ENCODE measurements at regions not wholly inside any gene's neighbourhood (a gene's known extent, or its start where the extent isn't known, plus 50 kb on each side); places are given as distances from the start of the nearest gene placed in this dataset.
"Not testable (repeated sequence)": the region's sequence is repeated elsewhere in the genome, so short reads cannot be mapped to it uniquely, and the experiment has no call there.

DNA sequence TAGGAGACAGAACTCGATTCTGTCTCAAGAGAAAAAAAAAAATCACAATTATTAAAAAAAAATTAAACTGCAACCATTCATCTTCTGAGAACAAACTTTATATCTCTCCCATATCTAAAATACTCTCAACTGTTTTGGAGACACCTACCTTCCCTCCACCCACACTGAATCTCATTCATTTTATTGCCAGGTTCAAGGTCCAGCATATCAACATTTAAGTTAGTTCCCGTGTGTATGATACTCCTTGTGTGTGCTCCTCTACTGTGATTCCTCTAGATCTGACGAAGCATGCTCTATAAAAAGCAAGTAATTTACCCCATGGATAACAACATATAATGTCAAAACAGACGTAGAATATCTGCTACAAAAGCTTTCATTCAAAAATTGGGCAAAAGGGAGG lies 351.8 kb upstream of the SORCS1 start:
- TF ChIP-seq, protein P1, sequence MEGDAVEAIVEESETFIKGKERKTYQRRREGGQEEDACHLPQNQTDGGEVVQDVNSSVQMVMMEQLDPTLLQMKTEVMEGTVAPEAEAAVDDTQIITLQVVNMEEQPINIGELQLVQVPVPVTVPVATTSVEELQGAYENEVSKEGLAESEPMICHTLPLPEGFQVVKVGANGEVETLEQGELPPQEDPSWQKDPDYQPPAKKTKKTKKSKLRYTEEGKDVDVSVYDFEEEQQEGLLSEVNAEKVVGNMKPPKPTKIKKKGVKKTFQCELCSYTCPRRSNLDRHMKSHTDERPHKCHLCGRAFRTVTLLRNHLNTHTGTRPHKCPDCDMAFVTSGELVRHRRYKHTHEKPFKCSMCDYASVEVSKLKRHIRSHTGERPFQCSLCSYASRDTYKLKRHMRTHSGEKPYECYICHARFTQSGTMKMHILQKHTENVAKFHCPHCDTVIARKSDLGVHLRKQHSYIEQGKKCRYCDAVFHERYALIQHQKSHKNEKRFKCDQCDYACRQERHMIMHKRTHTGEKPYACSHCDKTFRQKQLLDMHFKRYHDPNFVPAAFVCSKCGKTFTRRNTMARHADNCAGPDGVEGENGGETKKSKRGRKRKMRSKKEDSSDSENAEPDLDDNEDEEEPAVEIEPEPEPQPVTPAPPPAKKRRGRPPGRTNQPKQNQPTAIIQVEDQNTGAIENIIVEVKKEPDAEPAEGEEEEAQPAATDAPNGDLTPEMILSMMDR (conservative IDR thresholded peaks at IDR 0.05; ENCODE audit: low read depth, low read length), result no peak
- DNase-seq (ENCODE audit: low read depth), result no peak

DNA sequence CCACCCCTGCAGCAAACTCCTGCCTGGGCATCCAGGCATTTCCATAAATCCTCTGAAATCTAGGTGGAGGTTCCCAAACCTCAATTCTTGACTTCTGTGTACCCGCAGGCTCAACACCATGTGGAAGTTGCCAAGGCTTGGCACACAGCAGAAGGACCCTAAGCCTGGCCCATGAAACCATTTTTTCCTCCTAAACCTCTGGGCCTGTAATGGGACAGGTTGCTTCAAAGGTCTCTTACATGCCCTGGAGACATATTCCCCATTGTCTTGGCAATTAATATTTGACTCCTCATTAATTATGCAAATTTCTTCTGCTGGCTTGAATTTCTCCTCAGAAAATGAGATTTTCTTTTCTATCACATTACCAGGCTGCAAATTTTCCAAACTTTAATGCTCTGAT lies 339.5 kb upstream of the SORCS1 start:
- not testable (repeated sequence) for H3K4me3 ChIP-seq (ENCODE audit: low read depth, low read length); DNase-seq (ENCODE audit: low read depth)

More for the DNA sequence above, 351.8 kb upstream of the SORCS1 start:
- no peak overlapping the region for H3K4me3 ChIP-seq (ENCODE audit: low read depth, low read length)

DNA sequence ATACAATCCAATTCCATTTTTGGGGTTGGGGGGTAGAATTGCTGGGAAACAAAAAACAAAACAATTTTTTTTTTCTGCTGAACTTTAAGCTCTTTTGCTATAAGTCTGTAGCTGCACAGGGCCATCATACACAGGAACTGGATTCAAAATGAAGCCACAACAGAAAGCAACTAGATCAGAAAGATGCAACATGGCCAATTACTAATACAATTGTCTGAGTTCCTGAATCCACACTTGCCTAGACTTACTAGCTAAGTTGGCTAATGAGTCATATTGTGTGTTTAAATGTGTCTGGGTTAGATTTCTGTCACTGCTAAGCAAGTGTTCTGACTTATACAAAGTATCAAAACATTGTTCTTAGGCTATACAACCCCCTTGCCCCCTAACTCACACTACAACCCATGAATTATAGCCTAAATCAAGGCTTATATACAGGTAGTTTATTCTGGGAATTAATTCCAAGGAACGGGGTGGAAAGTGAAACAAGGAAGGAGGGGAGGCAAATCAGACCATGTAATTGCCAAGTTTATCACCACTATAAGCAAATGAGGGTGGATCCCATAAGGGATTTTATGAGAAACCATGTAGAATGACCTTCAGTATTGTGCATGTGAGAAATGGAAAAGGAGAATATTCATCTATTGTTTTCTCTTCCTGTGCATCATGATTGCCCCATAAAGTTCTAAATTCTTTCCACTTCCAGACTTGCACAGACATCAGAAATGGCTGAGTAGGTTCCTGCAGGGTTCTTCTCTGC lies 337.9 kb upstream of the SORCS1 start:
- no peak overlapping the region for H3K4me3 ChIP-seq (ENCODE audit: low read depth, low read length)
- TF ChIP-seq, protein P1 (conservative IDR thresholded peaks at IDR 0.05; ENCODE audit: low read depth, low read length), result no peak
- DNase-seq (ENCODE audit: low read depth), result no peak

DNA sequence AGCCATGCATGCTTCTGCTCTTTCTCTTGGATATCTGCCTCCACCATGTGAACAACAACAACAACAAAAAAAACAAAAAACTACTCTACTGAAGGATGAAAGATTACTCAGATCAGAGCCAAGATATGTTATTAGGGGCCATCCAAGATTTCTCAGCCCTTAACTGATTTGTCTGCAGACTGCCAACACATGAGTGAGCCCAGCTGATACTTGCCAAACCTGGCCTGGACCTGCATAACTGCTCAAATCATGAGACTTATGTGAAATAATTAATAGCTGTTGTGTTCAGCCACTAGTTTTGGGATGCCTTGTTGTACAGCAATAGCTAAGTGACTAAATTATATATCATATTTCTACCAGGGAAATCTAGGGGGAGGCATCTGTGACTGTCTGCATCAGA lies 334.5 kb upstream of the SORCS1 start:
- no peak overlapping the region for H3K4me3 ChIP-seq (ENCODE audit: low read depth, low read length)
- TF ChIP-seq, protein P1 (conservative IDR thresholded peaks at IDR 0.05; ENCODE audit: low read depth, low read length), result no peak
- DNase-seq (ENCODE audit: low read depth), result no peak

DNA sequence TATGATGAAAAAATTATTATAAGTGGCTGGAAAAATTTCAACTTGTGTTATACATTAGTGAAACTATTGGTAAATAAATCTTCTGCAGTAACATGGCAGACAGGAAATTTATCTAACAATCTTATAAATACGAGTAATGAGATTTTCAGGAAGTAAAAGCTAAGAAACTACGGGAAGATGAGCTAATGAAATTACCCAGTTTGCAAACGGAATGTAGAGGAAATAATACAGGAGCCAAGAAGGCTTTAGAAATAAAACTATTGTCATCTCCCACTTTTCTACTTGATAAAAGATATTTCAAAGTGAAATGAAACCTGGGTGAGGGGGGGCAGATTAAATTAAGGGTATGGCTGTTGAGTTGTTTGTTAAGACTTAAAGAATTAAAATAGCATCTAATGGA lies 332.5 kb upstream of the SORCS1 start:
- no peak overlapping the region for H3K4me3 ChIP-seq (ENCODE audit: low read depth, low read length)
- TF ChIP-seq, protein P1 (conservative IDR thresholded peaks at IDR 0.05; ENCODE audit: low read depth, low read length), result no peak
- DNase-seq (ENCODE audit: low read depth), result no peak

DNA sequence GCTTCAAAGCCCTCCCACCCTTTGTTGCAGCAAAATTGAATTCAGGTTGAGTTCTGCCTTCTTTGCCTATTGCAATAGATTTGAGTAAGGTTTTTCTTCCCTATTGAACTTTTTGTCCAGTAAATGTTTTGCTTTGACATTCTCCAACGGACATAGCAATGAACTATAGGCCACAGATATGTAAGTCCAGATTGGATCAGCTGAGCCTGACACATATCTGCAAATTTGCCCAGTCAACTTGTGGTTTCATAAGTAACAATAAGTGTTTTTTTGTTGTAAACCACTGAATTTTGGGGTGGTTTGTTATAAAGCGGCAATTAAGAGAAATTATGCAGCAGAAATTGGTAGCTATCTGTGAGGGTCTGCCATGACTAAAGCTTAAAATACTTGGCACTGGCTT lies 332.1 kb upstream of the SORCS1 start:
- peak; percentile 55 for DNase-seq (ENCODE audit: low read depth)
- TF ChIP-seq, protein P1 (conservative IDR thresholded peaks at IDR 0.05; ENCODE audit: low read depth, low read length), result no peak
- no peak overlapping the region for H3K4me3 ChIP-seq (ENCODE audit: low read depth, low read length)

DNA sequence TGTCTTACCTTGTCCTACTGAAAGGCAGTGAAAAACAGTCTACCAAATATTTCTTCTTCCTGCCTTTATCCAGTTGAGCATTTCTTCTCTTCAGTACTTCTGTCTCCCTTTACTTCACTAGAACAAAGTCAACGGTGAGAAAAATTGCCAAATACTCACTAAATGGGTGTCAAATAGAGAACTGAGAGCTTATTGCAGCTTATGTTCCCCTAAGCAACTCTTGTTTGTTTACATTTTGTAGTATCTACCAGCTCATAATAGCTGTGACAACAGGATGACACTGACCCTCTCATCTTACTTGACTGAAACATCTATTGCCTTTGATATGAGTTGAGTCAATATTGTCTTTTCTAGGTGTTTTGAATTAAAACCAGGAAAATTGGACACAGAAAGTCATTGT lies 327.9 kb upstream of the SORCS1 start:
- TF ChIP-seq, protein P1 (conservative IDR thresholded peaks at IDR 0.05; ENCODE audit: low read depth, low read length), result no peak
- no peak overlapping the region for H3K4me3 ChIP-seq (ENCODE audit: low read depth, low read length)

More for the DNA sequence above, 327.9 kb upstream of the SORCS1 start:
- no peak for DNase-seq (ENCODE audit: low read depth)
